ENCODE measurements at regions not wholly inside any gene's neighbourhood (a gene's known extent, or its start where the extent isn't known, plus 50 kb on each side); places are given as distances from the start of the nearest gene placed in this dataset.
A peak's percentile ranks its signal among the peaks of the same experiment; 100 is the strongest.

- intact Hi-C loops (cut with DNase I; ENCODE audit: low total_unique reads), result no loop called here
- 77 to 91% methylated on average over 5 of the region's 5 CpGs for WGBS, 2 donors
- no peak overlapping the region for H3K4me3 ChIP-seq (ENCODE audit: low read depth, poor library complexity, severe bottlenecking)
- TF ChIP-seq CTCF (IDR thresholded peaks at IDR 0.05), result no peak
- DNase-seq (ENCODE audit: low spot score in 2 of 2), result no peak
Observed at GRCh38 chr7:35545831-35546230, 149.1 kb downstream of the HERPUD2 start.

- DNase-seq (ENCODE audit: low spot score in 2 of 2), result no peak
- 86 to 88% methylated on average over 7 of the region's 7 CpGs for WGBS, 2 donors
- intact Hi-C loops (cut with DNase I; ENCODE audit: low total_unique reads), result no loop called here
- H3K4me3 ChIP-seq (ENCODE audit: low read depth, poor library complexity, severe bottlenecking), result no peak overlapping the region
- no peak for TF ChIP-seq CTCF (IDR thresholded peaks at IDR 0.05)
- no peak for TF ChIP-seq POLR2A (IDR thresholded peaks at IDR 0.05)
Observed at GRCh38 chr7:35544028-35544742, 150.8 kb downstream of the HERPUD2 start.

- intact Hi-C loops (cut with DNase I; ENCODE audit: low total_unique reads), result no loop called here
- TF ChIP-seq POLR2A (IDR thresholded peaks at IDR 0.05), result no peak
- peak in 1 of 3 donors; percentile 51 for TF ChIP-seq CTCF (IDR thresholded peaks at IDR 0.05)
- DNase-seq (ENCODE audit: low spot score in 2 of 2), result peak; percentile 51 to 94
- WGBS, 2 donors, result 8 to 17% methylated on average over 15 to 42 of the region's 43 CpGs
- no peak overlapping the region for H3K4me3 ChIP-seq (ENCODE audit: low read depth, poor library complexity, severe bottlenecking)
Observed at GRCh38 chr7:35537067-35538023, 157.6 kb downstream of the HERPUD2 start.

- no peak for DNase-seq (ENCODE audit: low spot score in 2 of 2)
- no peak for TF ChIP-seq POLR2A (IDR thresholded peaks at IDR 0.05)
- TF ChIP-seq CTCF (IDR thresholded peaks at IDR 0.05), result no peak
- H3K4me3 ChIP-seq (ENCODE audit: low read depth, poor library complexity, severe bottlenecking), result no peak overlapping the region
- 76 to 80% methylated on average over 11 of the region's 11 CpGs for WGBS, 2 donors
- intact Hi-C loops (cut with DNase I; ENCODE audit: low total_unique reads), result no loop called here
Observed at GRCh38 chr7:35536396-35536826, 158.5 kb downstream of the HERPUD2 start.

- H3K4me3 ChIP-seq (ENCODE audit: low read depth, poor library complexity, severe bottlenecking), result no peak overlapping the region
- intact Hi-C loops (cut with DNase I; ENCODE audit: low total_unique reads), result no loop called here
- WGBS, 2 donors, result 59 to 69% methylated on average over 6 of the region's 6 CpGs
Observed at GRCh38 chr7:35533902-35534301, 161.0 kb downstream of the HERPUD2 start.

More at GRCh38 chr7:35533902-35534301, 161.0 kb downstream of the HERPUD2 start:
- TF ChIP-seq POLR2A (IDR thresholded peaks at IDR 0.05), result no peak
- no peak for TF ChIP-seq CTCF (IDR thresholded peaks at IDR 0.05)
- DNase-seq (ENCODE audit: low spot score in 2 of 2), result no peak
